H1 (cell line): ENCODE measurements at regions not wholly inside any gene's neighbourhood (a gene's known extent, or its start where the extent isn't known, plus 50 kb on each side); places are given as distances from the start of the nearest gene placed in this dataset.

ENCODE experiments used
- CTCF ChIA-PET: fragments of 300-600 bp; sonication (Branson Sonifier 250); formaldehyde crosslinking; loops from one replicate; lab custom pipeline; 2021; ENCODE audit not compliant: partially characterized antibody; lab: Charles Lee
- POLR2A ChIA-PET: fragments of 300-600 bp; sonication (Branson Sonifier 250); formaldehyde crosslinking; loops from one replicate; lab custom pipeline; 2021; ENCODE audit warnings: inconsistent platforms; ENCODE audit not compliant: partially characterized antibody; lab: Charles Lee
- DNase-seq, 2 experiments: peaks; one replicate each; pipeline versions ENCODE4 v3.0.0 to v3.0.0-alpha.2; 2010 to 2022; ENCODE audit warnings: low spot score in 2 of 2, low read depth in 1 of 2, mixed read lengths in 1 of 2
- FAIRE-seq: peaks from 2 replicates; lab custom pipeline; 2011; peaks lifted over from hg19 to GRCh38; lab: Jason Lieb, UNC
- H2AFZ ChIP-seq: 2 replicates; pipeline ENCODE4 v1.8.1; 2012; ENCODE audit warnings: low read length, inconsistent platforms
- H2AK5ac ChIP-seq: 2 replicates; pipeline ENCODE4 v1.6.1; 2013; ENCODE audit warnings: low read depth, low read length
- H2BK120ac ChIP-seq: replicated peaks from 2 replicates; pipeline ENCODE3; 2013; ENCODE audit warnings: low read depth, low read length, inconsistent platforms
- H2BK12ac ChIP-seq: 2 replicates; pipeline ENCODE4 v1.6.1; 2013; ENCODE audit warnings: low read depth, low read length
- H2BK15ac ChIP-seq: 2 replicates; pipeline ENCODE4 v1.6.1; 2013; ENCODE audit warnings: low read length
- H2BK20ac ChIP-seq: 2 replicates; pipeline ENCODE4 v1.6.1; 2013; ENCODE audit warnings: low read length
- H2BK5ac ChIP-seq: 2 replicates; pipeline ENCODE4 v1.6.1; 2013; ENCODE audit warnings: low read depth, low read length
- H3K14ac ChIP-seq: 2 replicates; pipeline ENCODE4 v1.6.1; 2013; ENCODE audit warnings: inconsistent platforms; ENCODE audit not compliant: insufficient read length
- H3K18ac ChIP-seq: 2 replicates; pipeline ENCODE4 v1.6.1; 2013; ENCODE audit warnings: low read length; ENCODE audit errors: extremely low read depth
- H3K23ac ChIP-seq: 2 replicates; pipeline ENCODE4 v1.6.1; 2013; ENCODE audit warnings: inconsistent platforms; ENCODE audit not compliant: insufficient read length
- H3K23me2 ChIP-seq: 2 replicates; pipeline ENCODE4 v1.6.1; 2013; ENCODE audit warnings: low read depth, low read length
- H3K27ac ChIP-seq: 2 replicates; pipeline ENCODE4 v1.6.1; 2011; ENCODE audit warnings: low read depth, low read length, inconsistent platforms
- H3K27me3 ChIP-seq, 4 experiments: replicated peaks in 1 of 4; 1 replicate in 1 of 4; 2 replicates in 3 of 4; pipeline versions ENCODE4 v1.6.1 to v1.8.1; 2011 to 2013; ENCODE audit warnings: low read length in 3 of 4, mild to moderate bottlenecking in 3 of 4, inconsistent platforms in 2 of 4, mixed read lengths in 2 of 4, moderate library complexity in 1 of 4; ENCODE audit not compliant: control insufficient read depth in 3 of 4, insufficient read depth in 3 of 4; ENCODE audit errors: extremely low read depth in 1 of 4
- H3K36me3 ChIP-seq, 4 experiments: 2 replicates each; pipeline versions ENCODE4 v1.6.1 to v1.8.1; 2011 to 2013; ENCODE audit warnings: mild to moderate bottlenecking in 4 of 4, low read length in 3 of 4, moderate library complexity in 2 of 4, control low read depth in 1 of 4, inconsistent platforms in 1 of 4; ENCODE audit not compliant: insufficient read depth in 4 of 4, control insufficient read depth in 2 of 4
- H3K4ac ChIP-seq: replicated peaks from 2 replicates; pipeline ENCODE3; 2013; ENCODE audit warnings: low read length, low read depth, mixed read lengths, inconsistent platforms; ENCODE audit not compliant: insufficient read length
- H3K4me1 ChIP-seq, 4 experiments: replicated peaks in 1 of 4; 1 replicate in 1 of 4; 2 replicates in 3 of 4; pipeline versions ENCODE4 v1.6.1 to v1.8.1; 2011 to 2013; ENCODE audit warnings: low read length in 3 of 4, inconsistent platforms in 2 of 4, mixed read lengths in 1 of 4; ENCODE audit not compliant: insufficient read depth in 4 of 4, control insufficient read depth in 3 of 4
- H3K4me2 ChIP-seq, 2 experiments: 2 replicates each; pipeline versions ENCODE4 v1.6.1 to v1.8.1; 2011 to 2013; ENCODE audit warnings: low read depth in 2 of 2, low read length in 2 of 2, control low read depth in 1 of 2, inconsistent platforms in 1 of 2, mild to moderate bottlenecking in 1 of 2; ENCODE audit not compliant: insufficient read depth in 1 of 2
- H3K4me3 ChIP-seq, 4 experiments: fragments of 200-600, 300-600 bp in 1 of 4; sonication (generic), shearing (Covaris generic), sonication (Bioruptor Twin) in 1 of 4; 2 replicates each; pipeline versions ENCODE4 v1.5.1 to v1.8.1; 2011 to 2016; ENCODE audit warnings: low read length in 4 of 4, low read depth in 3 of 4, control low read depth in 2 of 4, inconsistent platforms in 2 of 4, mild to moderate bottlenecking in 2 of 4, mixed read lengths in 1 of 4, moderate library complexity in 1 of 4; ENCODE audit not compliant: insufficient read depth in 2 of 4; ENCODE audit errors: extremely low read depth in 1 of 4
- H3K56ac ChIP-seq: replicated peaks from 2 replicates; pipeline ENCODE3; 2013; ENCODE audit warnings: low read depth, mild to moderate bottlenecking, mixed read lengths, low read length, inconsistent platforms; ENCODE audit not compliant: insufficient read length
- H3K79me1 ChIP-seq: 2 replicates; pipeline ENCODE4 v1.6.1; 2013; ENCODE audit warnings: low read depth, low read length, control low read depth
- H3K79me2 ChIP-seq, 2 experiments: 2 replicates each; pipeline versions ENCODE4 v1.6.1 to v1.8.1; 2012 to 2013; ENCODE audit warnings: low read length in 2 of 2, mild to moderate bottlenecking in 2 of 2, inconsistent platforms in 1 of 2; ENCODE audit not compliant: insufficient read depth in 2 of 2, control insufficient read depth in 1 of 2
- H3K9ac ChIP-seq, 4 experiments: replicated peaks in 1 of 4; 1 replicate in 1 of 4; 2 replicates in 3 of 4; pipeline versions ENCODE4 v1.6.1 to v1.8.1; 2011 to 2013; ENCODE audit warnings: low read depth in 3 of 4, low read length in 3 of 4, control low read depth in 2 of 4, mild to moderate bottlenecking in 2 of 4, moderate library complexity in 2 of 4, inconsistent platforms in 1 of 4; ENCODE audit errors: extremely low read depth in 1 of 4
- H3K9me3 ChIP-seq, 2 experiments: 2 replicates each; pipeline versions ENCODE4 v1.6.1 to v1.8.1; 2012 to 2013; ENCODE audit warnings: mild to moderate bottlenecking in 2 of 2, moderate library complexity in 2 of 2, control low read depth in 1 of 2, inconsistent platforms in 1 of 2, low read depth in 1 of 2, low read length in 1 of 2, mixed read lengths in 1 of 2; ENCODE audit not compliant: insufficient read depth in 2 of 2
- H4K20me1 ChIP-seq, 2 experiments: replicated peaks in 1 of 2; 2 replicates each; pipeline versions ENCODE3 to v1.8.1; 2011 to 2013; ENCODE audit warnings: inconsistent platforms in 2 of 2, low read length in 2 of 2, mild to moderate bottlenecking in 1 of 2; ENCODE audit not compliant: insufficient read depth in 2 of 2, control insufficient read depth in 1 of 2
- H4K5ac ChIP-seq: 2 replicates; pipeline ENCODE4 v1.6.1; 2013; ENCODE audit warnings: low read length, low read depth, mixed read lengths, inconsistent platforms; ENCODE audit not compliant: insufficient read length
- H4K8ac ChIP-seq: 2 replicates; pipeline ENCODE4 v1.8.0; 2013; ENCODE audit warnings: mild to moderate bottlenecking, moderate library complexity, low read length, inconsistent platforms; ENCODE audit not compliant: insufficient read depth; ENCODE audit errors: extremely low read depth
- H4K91ac ChIP-seq: replicated peaks from 2 replicates; pipeline ENCODE3; 2013; ENCODE audit warnings: low read length, mixed read lengths, inconsistent platforms; ENCODE audit not compliant: insufficient read length
- EP300 ChIP-seq, 2 experiments: IDR thresholded peaks; 1 replicate in 1 of 2; 2 replicates in 1 of 2; pipeline ENCODE4 v1.6.1; 2011 to 2012; ENCODE audit warnings: low read depth in 2 of 2, low read length in 2 of 2, mild to moderate bottlenecking in 2 of 2, borderline replicate concordance in 1 of 2, inconsistent platforms in 1 of 2, moderate library complexity in 1 of 2
- MAFK ChIP-seq: IDR thresholded peaks from 2 replicates; pipeline ENCODE4 v1.6.1; 2012; ENCODE audit warnings: low read depth, mild to moderate bottlenecking, improper control_type of control experiment, low read length
- POU5F1 ChIP-seq: IDR thresholded peaks from 2 replicates; pipeline ENCODE4 v1.6.1; 2011; ENCODE audit warnings: low read depth, mild to moderate bottlenecking, low read length, moderate library complexity
- SIN3A ChIP-seq, 2 experiments: IDR thresholded peaks in 1 of 2; conservative IDR thresholded peaks in 1 of 2; 2 replicates each; pipeline ENCODE4 v1.6.1; 2011 to 2012; ENCODE audit warnings: low read length in 2 of 2, improper control_type of control experiment in 1 of 2, low read depth in 1 of 2, mild to moderate bottlenecking in 1 of 2
- YY1 ChIP-seq: IDR thresholded peaks from 2 replicates; pipeline ENCODE4 v1.6.1; 2011; ENCODE audit warnings: low read depth, mild to moderate bottlenecking, low read length

DNA sequence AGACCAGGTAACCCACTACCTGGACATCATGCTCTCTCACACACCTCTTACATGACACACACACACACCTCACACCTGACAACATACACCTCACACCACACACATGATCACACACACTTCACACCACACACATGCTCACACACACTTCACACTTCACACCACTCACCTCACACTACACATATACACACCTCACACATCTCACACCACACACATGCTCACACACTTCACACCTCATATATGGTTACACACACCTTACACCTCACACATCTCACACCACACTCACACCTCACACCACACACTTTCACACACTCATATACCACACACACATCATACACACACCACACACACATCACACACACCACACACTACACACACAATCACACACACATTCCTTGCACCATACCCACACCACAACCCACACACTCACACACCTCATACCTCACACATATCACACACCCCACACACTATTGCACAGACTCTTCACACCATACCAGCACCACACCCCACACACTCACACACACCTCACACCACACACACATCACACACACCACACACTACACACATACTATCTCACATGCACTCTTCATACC lies 98.1 kb upstream of the PIEZO2 start:
- no peak overlapping the region for H2BK15ac ChIP-seq
- H3K4ac ChIP-seq, result no peak overlapping the region
- H4K20me1 ChIP-seq, result peaks cover 0 to 6% of the 10 kb centered on the region in 2 experiments
- no peak overlapping the region for H2AFZ ChIP-seq
- H4K8ac ChIP-seq, result no peak overlapping the region; the same call in 1 of the 2 replicates
- H3K79me2 ChIP-seq, result no peaks in the 10 kb centered on the region
- TF ChIP-seq YY1 (no peak), SIN3A (conservative IDR thresholded peaks at IDR 0.05 in 1 of 2, IDR thresholded peaks at IDR 0.05 in 1 of 2; ENCODE audit: low read depth in 1 of 2, low read length in 2 of 2) (no peak), POU5F1 (no peak), MAFK (no peak), EP300 (IDR thresholded peaks at IDR 0.05; ENCODE audit: borderline replicate concordance in 1 of 2, low read depth in 2 of 2, low read length in 2 of 2) (no peak)
- H3K79me1 ChIP-seq, result no peaks in the 10 kb centered on the region; the same call in 1 of the 2 replicates
- H3K4me2 ChIP-seq, result no peak overlapping the region
- H3K4me3 ChIP-seq, result no peak overlapping the region
- peak; percentile 7 for FAIRE-seq
- no peak for DNase-seq
- no peak overlapping the region for H2BK120ac ChIP-seq
- no peak overlapping the region for H3K14ac ChIP-seq
- H3K9ac ChIP-seq, result no peak overlapping the region; a peak in 2 of 7 replicates
- CTCF ChIA-PET, result no interaction called here
- no peak overlapping the region for H2BK12ac ChIP-seq
- peak overlapping the region; percentile 25 for H4K91ac ChIP-seq
- H3K56ac ChIP-seq, result peak overlapping the region; percentile 97
- no peak overlapping the region for H4K5ac ChIP-seq
- peaks cover 3 to 10% of the 10 kb centered on the region in 2 experiments; a peak in 2 of 4 replicates for H3K9me3 ChIP-seq
- H3K18ac ChIP-seq, result no peak overlapping the region
- no peak overlapping the region for H3K27ac ChIP-seq
- no peak overlapping the region for H2BK5ac ChIP-seq
- H3K27me3 ChIP-seq, result no peaks in the 10 kb centered on the region
- no peaks in the 10 kb centered on the region for H3K4me1 ChIP-seq
- no peak overlapping the region for H3K23ac ChIP-seq
- 0 out of 2 replicates have a peak overlapping the region, but pooled peaks have one; percentile 51 for H2BK20ac ChIP-seq
- H3K23me2 ChIP-seq, result peaks cover 7% of the 10 kb centered on the region
- H2AK5ac ChIP-seq, result no peak overlapping the region; the same call in 1 of the 2 replicates
- H3K36me3 ChIP-seq, result no peaks in the 10 kb centered on the region; a peak in 2 of 8 replicates
- POLR2A ChIA-PET, result no interaction called here
